ENCODE measurements at regions not wholly inside any gene's neighbourhood (a gene's known extent, or its start where the extent isn't known, plus 50 kb on each side); places are given as distances from the start of the nearest gene placed in this dataset.

DNA sequence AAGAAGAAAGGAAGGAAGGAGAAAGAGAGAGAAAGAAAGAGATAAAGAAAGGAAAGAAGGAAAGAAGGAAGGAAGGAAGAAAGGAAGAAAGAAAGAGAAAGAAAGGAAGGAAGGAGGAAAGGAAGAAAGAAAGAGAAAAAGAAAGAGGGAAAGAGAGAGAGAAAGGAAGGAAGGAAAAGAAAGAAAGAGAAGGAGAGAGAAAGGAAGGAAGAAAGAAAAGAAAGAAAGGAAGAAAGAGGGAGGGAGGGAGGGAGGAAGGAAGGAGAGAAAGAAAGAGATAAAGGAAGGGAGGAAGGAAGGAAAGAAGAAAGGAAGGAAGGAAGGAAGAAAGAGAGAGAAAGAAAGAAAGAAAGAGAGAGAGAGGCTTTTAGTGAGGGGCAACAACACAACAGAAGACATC, 135.1 kb upstream of the VSTM2B start:
- TF ChIP-seq, protein P1, sequence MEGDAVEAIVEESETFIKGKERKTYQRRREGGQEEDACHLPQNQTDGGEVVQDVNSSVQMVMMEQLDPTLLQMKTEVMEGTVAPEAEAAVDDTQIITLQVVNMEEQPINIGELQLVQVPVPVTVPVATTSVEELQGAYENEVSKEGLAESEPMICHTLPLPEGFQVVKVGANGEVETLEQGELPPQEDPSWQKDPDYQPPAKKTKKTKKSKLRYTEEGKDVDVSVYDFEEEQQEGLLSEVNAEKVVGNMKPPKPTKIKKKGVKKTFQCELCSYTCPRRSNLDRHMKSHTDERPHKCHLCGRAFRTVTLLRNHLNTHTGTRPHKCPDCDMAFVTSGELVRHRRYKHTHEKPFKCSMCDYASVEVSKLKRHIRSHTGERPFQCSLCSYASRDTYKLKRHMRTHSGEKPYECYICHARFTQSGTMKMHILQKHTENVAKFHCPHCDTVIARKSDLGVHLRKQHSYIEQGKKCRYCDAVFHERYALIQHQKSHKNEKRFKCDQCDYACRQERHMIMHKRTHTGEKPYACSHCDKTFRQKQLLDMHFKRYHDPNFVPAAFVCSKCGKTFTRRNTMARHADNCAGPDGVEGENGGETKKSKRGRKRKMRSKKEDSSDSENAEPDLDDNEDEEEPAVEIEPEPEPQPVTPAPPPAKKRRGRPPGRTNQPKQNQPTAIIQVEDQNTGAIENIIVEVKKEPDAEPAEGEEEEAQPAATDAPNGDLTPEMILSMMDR (IDR thresholded peaks at IDR 0.05): no peak
- no peak for TF ChIP-seq POLR2A (IDR thresholded peaks at IDR 0.05)
